BLaER1 treated with 17β-estradiol and CSF1 and Interleukin-3, amounts not matched to agents 10 nM and 100 nM (cell line): ENCODE measurements at regions not wholly inside any gene's neighbourhood (a gene's known extent, or its start where the extent isn't known, plus 50 kb on each side); places are given as distances from the start of the nearest gene placed in this dataset.

ENCODE experiments used
- H3K27ac ChIP-seq, 11 experiments: shearing (Covaris generic); formaldehyde crosslinking; 2 replicates each; pipeline ENCODE4 v1.8.1; 2022
- H3K27me3 ChIP-seq, 11 experiments: shearing (Covaris generic); formaldehyde crosslinking; 2 replicates each; pipeline ENCODE4 v1.8.1; 2022
- H3K36me3 ChIP-seq, 11 experiments: shearing (Covaris generic); formaldehyde crosslinking; 2 replicates each; pipeline ENCODE4 v1.8.1; 2022
- H3K4me1 ChIP-seq, 10 experiments: shearing (Covaris generic); formaldehyde crosslinking; 2 replicates each; pipeline ENCODE4 v1.8.1; 2022
- H3K4me2 ChIP-seq, 11 experiments: shearing (Covaris generic); formaldehyde crosslinking; 2 replicates each; pipeline ENCODE4 v1.8.1; 2022
- H3K4me3 ChIP-seq, 10 experiments: shearing (Covaris generic); formaldehyde crosslinking; 2 replicates each; pipeline ENCODE4 v1.8.1; 2022
- H3K9ac ChIP-seq, 11 experiments: shearing (Covaris generic); formaldehyde crosslinking; 2 replicates each; pipeline ENCODE4 v1.8.1; 2022
- H3K9me3 ChIP-seq, 11 experiments: shearing (Covaris generic); formaldehyde crosslinking; replicated peaks in 1 of 11; 2 replicates each; pipeline ENCODE4 v1.8.1; 2022
- H4K20me1 ChIP-seq, 11 experiments: shearing (Covaris generic); formaldehyde crosslinking; 2 replicates each; pipeline ENCODE4 v1.8.1; 2022
- Cebpa-rat ChIP-seq, 11 experiments: shearing (Covaris generic); IDR thresholded peaks; 2 replicates each; pipeline ENCODE4 v1.8.1; 2022

GRCh38 chr7:47671358-47671757 lies 89.4 kb upstream of the TNS3 start:
- Histone ChIP-seq H3K9ac (no peak overlapping the region), H3K4me2 (peak overlapping the region; percentile 65 to 90 (median 77); a peak in 20 of 22 replicates)

GRCh38 chr7:47670729-47671128 lies 88.8 kb upstream of the TNS3 start:
- peak overlapping the region; percentile 65 to 90 (median 77) for H3K4me2 ChIP-seq
- no peaks in the 10 kb centered on the region for H3K9me3 ChIP-seq
- H3K27me3 ChIP-seq: no peaks in the 10 kb centered on the region
- H3K4me1 ChIP-seq: peaks cover 30 to 60% (median 36%) of the 10 kb centered on the region in 10 experiments
- peak overlapping the region; percentile 67 to 98 (median 85); a peak in 17 of 22 replicates for H3K27ac ChIP-seq
- no peaks in the 10 kb centered on the region for H4K20me1 ChIP-seq
- H3K36me3 ChIP-seq: no peaks in the 10 kb centered on the region
- no peak overlapping the region for H3K4me3 ChIP-seq
- H3K9ac ChIP-seq: peak overlapping the region in 4 of 11 experiments; percentile 80 to 89 (median 87); a peak in 6 of 22 replicates
- TF ChIP-seq Cebpa-rat (IDR thresholded peaks at IDR 0.05): no peak

More at GRCh38 chr7:47671358-47671757, 89.4 kb upstream of the TNS3 start:
- Histone ChIP-seq H4K20me1 (no peaks in the 10 kb centered on the region), H3K4me3 (no peak overlapping the region), H3K27me3 (no peaks in the 10 kb centered on the region), H3K9me3 (0 out of 22 replicates have a peak, but pooled peaks cover 0 to under 1% (median 0%) of the 10 kb centered on the region in 11 experiments), H3K36me3 (no peaks in the 10 kb centered on the region), H3K27ac (peak overlapping the region in 5 of 11 experiments; percentile 2 to 96 (median 83); a peak in 8 of 22 replicates), H3K4me1 (peaks cover 27 to 54% (median 30%) of the 10 kb centered on the region in 10 experiments)
- TF ChIP-seq Cebpa-rat (IDR thresholded peaks at IDR 0.05): no peak

GRCh38 chr7:47669901-47670384 lies 88.0 kb upstream of the TNS3 start:
- TF ChIP-seq Cebpa-rat (IDR thresholded peaks at IDR 0.05): no peak
- Histone ChIP-seq H3K9me3 (no peaks in the 10 kb centered on the region), H3K4me3 (peak overlapping the region in 8 of 10 experiments; percentile 22 to 51 (median 30); a peak in 10 of 20 replicates), H3K27ac (peak overlapping the region; percentile 67 to 98 (median 85)), H3K27me3 (no peaks in the 10 kb centered on the region), H3K4me2 (peak overlapping the region; percentile 65 to 90 (median 77)), H3K4me1 (peaks cover 38 to 68% (median 44%) of the 10 kb centered on the region in 10 experiments), H3K9ac (peak overlapping the region; percentile 49 to 89 (median 75)), H4K20me1 (no peaks in the 10 kb centered on the region), H3K36me3 (no peaks in the 10 kb centered on the region)

- peak overlapping the region; percentile 49 to 89 (median 75) for H3K9ac ChIP-seq
- no peaks in the 10 kb centered on the region for H4K20me1 ChIP-seq
- H3K4me3 ChIP-seq: peak overlapping the region in 8 of 10 experiments; percentile 22 to 51 (median 30); a peak in 10 of 20 replicates
- peak overlapping the region; percentile 67 to 98 (median 85) for H3K27ac ChIP-seq
- peaks cover 42 to 74% (median 49%) of the 10 kb centered on the region in 10 experiments for H3K4me1 ChIP-seq
- H3K36me3 ChIP-seq: no peaks in the 10 kb centered on the region
- H3K9me3 ChIP-seq: no peaks in the 10 kb centered on the region
- no peaks in the 10 kb centered on the region for H3K27me3 ChIP-seq
- no peak for TF ChIP-seq Cebpa-rat (IDR thresholded peaks at IDR 0.05)
- H3K4me2 ChIP-seq: peak overlapping the region; percentile 65 to 90 (median 77)
Measured at GRCh38 chr7:47669178-47669891, 87.4 kb upstream of the TNS3 start.

DNA sequence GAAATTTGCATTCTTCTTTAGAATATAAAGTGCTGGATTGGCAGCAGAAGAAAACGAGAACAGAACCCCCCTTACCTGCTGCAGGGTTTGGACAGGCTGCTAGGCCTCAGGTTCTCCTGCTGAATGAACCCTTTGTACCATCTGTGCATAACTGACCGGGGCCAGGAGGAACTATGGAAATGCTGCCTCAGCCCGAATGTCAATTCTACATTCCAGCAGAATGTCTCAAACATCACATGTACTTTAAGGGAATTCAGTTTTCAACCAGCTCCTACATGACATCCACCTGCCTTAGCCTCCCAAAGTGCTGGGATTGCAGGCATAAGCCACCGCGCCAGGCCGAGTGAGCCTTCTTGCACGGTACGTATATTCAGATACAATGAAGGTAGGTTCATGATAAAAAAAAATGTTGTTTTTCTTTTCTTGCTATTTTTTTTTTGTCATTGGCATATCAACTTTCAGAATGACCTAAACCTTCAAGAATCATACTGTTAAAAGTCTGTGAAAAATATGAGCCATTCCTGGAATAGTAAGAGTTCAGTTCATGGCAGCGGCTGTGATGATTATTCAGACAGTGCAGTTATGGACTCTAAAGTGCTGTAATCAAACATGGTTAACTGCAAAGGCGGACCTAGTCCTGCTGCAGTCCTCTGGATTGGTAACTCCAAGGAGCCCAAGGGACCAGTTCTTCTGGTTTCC lies 84.4 kb upstream of the TNS3 start:
- Histone ChIP-seq H3K4me1 (peaks cover 50 to 91% (median 55%) of the 10 kb centered on the region in 10 experiments), H3K9ac (no peak overlapping the region), H3K4me2 (peak overlapping the region; percentile 53 to 82 (median 69); a peak in 18 of 22 replicates), H3K27me3 (no peaks in the 10 kb centered on the region), H3K4me3 (no peak overlapping the region), H3K36me3 (no peaks in the 10 kb centered on the region), H3K27ac (0 out of 22 replicates have a peak overlapping the region, but pooled peaks of 1 of the 11 experiments have one; percentile 17), H3K9me3 (no peaks in the 10 kb centered on the region), H4K20me1 (no peaks in the 10 kb centered on the region)
- TF ChIP-seq Cebpa-rat (IDR thresholded peaks at IDR 0.05): no peak

GRCh38 chr7:47664650-47665195 lies 82.8 kb upstream of the TNS3 start:
- Histone ChIP-seq H3K27ac (no peak overlapping the region), H3K9ac (no peak overlapping the region), H3K4me3 (no peak overlapping the region), H3K27me3 (no peaks in the 10 kb centered on the region), H3K4me2 (peak overlapping the region; percentile 53 to 82 (median 69)), H3K4me1 (peaks cover 39 to 84% (median 46%) of the 10 kb centered on the region in 10 experiments), H3K9me3 (no peaks in the 10 kb centered on the region), H4K20me1 (no peaks in the 10 kb centered on the region), H3K36me3 (no peaks in the 10 kb centered on the region)
- no peak for TF ChIP-seq Cebpa-rat (IDR thresholded peaks at IDR 0.05)

DNA sequence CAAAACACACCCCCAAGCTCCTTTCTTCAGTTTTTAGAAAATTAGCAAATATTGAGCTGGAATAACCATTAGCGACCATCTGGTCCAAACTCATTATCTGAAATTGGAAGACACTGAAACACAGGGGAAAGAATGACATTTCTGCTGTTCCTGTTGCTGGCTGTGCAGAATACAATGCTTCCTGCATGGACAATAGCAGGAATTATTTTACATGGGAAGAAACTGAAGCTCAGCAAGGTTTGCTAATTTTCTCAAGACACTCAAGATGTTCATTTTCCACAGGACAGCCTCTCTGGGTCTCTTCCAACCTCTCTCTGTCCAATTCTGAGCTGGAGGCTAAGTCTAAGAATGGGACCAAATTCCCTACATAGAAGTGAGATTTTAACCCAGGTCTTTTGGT lies 81.9 kb upstream of the TNS3 start:
- Histone ChIP-seq H3K27me3 (no peaks in the 10 kb centered on the region), H3K4me2 (no peak overlapping the region; a peak in 2 of 22 replicates), H3K4me1 (peaks cover 31 to 77% (median 37%) of the 10 kb centered on the region in 10 experiments), H3K9ac (no peak overlapping the region), H4K20me1 (no peaks in the 10 kb centered on the region), H3K27ac (no peak overlapping the region), H3K9me3 (no peaks in the 10 kb centered on the region), H3K4me3 (no peak overlapping the region), H3K36me3 (no peaks in the 10 kb centered on the region)
- TF ChIP-seq Cebpa-rat (IDR thresholded peaks at IDR 0.05): no peak

DNA sequence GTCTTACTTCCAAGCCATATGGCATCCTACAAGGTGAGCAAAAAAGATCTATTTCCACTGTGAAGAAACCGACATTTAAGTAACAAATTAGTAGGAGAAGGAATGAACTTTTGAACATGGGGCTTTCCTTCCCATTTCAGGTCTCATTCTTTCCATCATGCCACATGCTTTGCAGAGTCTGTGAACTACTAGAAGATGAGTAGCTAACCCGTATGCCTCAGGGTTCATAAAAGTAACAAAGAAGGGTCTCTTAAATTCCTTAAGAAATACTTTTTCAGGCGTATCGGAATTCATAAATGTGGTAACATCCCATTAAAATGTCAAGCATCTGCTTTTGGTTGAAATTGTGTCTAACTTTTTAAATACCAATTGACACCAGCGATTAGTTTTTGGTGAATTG lies 81.3 kb upstream of the TNS3 start:
- H3K27ac ChIP-seq: no peak overlapping the region
- H3K4me1 ChIP-seq: peaks cover 28 to 70% (median 35%) of the 10 kb centered on the region in 10 experiments
- no peaks in the 10 kb centered on the region for H4K20me1 ChIP-seq
- H3K4me2 ChIP-seq: peak overlapping the region in 3 of 11 experiments; percentile 31 to 40 (median 38); a peak in 3 of 22 replicates
- H3K4me3 ChIP-seq: no peak overlapping the region
- H3K27me3 ChIP-seq: no peaks in the 10 kb centered on the region
- TF ChIP-seq Cebpa-rat (IDR thresholded peaks at IDR 0.05): no peak
- H3K36me3 ChIP-seq: no peaks in the 10 kb centered on the region
- H3K9me3 ChIP-seq: no peaks in the 10 kb centered on the region
- no peak overlapping the region for H3K9ac ChIP-seq
